ENCODE measurements at regions not wholly inside any gene's neighbourhood (a gene's known extent, or its start where the extent isn't known, plus 50 kb on each side); places are given as distances from the start of the nearest gene placed in this dataset.

DNA sequence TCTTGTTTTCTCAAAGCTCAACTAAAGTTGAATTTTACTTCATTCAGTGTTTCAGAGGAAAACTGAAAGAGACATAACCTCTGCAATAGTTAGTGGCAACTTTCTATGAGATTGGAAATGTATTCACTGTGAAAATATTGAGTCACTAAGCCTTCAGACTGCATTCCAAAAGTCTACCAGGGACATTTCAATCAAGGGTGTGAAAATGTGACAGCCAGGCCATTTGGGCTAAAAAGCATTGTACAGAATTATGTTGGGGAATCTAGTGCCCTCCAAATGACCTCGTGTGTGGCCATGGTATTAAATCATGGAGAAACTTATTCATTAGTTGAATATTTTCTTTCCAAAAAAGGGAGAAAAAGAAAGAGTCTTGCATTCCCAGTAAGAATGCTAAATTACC is 251.9 kb downstream of the GRB14 start:
- Histone ChIP-seq H3K27ac (no peak overlapping the region), H3K4me3 (no peak overlapping the region)
- TF ChIP-seq, protein P1, sequence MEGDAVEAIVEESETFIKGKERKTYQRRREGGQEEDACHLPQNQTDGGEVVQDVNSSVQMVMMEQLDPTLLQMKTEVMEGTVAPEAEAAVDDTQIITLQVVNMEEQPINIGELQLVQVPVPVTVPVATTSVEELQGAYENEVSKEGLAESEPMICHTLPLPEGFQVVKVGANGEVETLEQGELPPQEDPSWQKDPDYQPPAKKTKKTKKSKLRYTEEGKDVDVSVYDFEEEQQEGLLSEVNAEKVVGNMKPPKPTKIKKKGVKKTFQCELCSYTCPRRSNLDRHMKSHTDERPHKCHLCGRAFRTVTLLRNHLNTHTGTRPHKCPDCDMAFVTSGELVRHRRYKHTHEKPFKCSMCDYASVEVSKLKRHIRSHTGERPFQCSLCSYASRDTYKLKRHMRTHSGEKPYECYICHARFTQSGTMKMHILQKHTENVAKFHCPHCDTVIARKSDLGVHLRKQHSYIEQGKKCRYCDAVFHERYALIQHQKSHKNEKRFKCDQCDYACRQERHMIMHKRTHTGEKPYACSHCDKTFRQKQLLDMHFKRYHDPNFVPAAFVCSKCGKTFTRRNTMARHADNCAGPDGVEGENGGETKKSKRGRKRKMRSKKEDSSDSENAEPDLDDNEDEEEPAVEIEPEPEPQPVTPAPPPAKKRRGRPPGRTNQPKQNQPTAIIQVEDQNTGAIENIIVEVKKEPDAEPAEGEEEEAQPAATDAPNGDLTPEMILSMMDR (IDR thresholded peaks at IDR 0.05) = no peak
- no peak for DNase-seq (ENCODE audit: low spot score)

GRCh38 chr2:164368896-164369295 is 252.4 kb downstream of the GRB14 start:
- no peak overlapping the region for H3K27ac ChIP-seq
- no peak overlapping the region for H3K4me3 ChIP-seq
- DNase-seq (ENCODE audit: low spot score) = no peak
- TF ChIP-seq, protein P1 (IDR thresholded peaks at IDR 0.05) = no peak

- TF ChIP-seq, protein P1 (IDR thresholded peaks at IDR 0.05) = no peak
- no peak for DNase-seq (ENCODE audit: low spot score)
- no peak overlapping the region for H3K4me3 ChIP-seq
- H3K27ac ChIP-seq = no peak overlapping the region
Measured at GRCh38 chr2:164363646-164364045, 257.6 kb downstream of the GRB14 start.

- TF ChIP-seq, protein P1 (IDR thresholded peaks at IDR 0.05) = no peak
- no peak for DNase-seq (ENCODE audit: low spot score)
- Histone ChIP-seq H3K4me3 (no peak overlapping the region), H3K27ac (no peak overlapping the region)
Measured at GRCh38 chr2:164351536-164351935, 269.7 kb downstream of the GRB14 start.

DNA sequence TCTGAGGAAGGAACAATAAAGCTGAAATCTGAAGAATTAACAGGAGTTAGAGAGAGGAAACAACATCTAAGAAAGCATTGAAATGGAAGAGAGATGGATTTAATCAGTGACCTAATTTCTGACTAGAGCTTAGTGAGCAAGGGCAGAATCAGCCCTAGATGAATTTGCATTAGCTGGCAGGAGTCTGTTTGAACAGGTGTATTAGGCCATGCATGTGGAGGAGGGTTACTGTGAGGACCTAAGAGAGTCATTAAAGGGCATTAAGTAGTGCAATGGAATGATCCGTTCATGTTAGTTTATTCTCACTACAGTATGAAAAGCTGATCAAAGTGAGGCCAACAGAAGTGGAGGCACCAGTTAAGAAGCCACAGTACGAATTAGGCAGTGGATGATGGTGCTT is 285.3 kb downstream of the GRB14 start:
- TF ChIP-seq, protein P1 (IDR thresholded peaks at IDR 0.05) = no peak
- Histone ChIP-seq H3K27ac (no peak overlapping the region), H3K4me3 (no peak overlapping the region)
- no peak for DNase-seq (ENCODE audit: low spot score)

- no peak overlapping the region for H3K27ac ChIP-seq
- no peak for DNase-seq (ENCODE audit: low spot score)
- H3K4me3 ChIP-seq = no peak overlapping the region
- TF ChIP-seq, protein P1 (IDR thresholded peaks at IDR 0.05) = no peak
Measured at GRCh38 chr2:164335128-164335527, 286.2 kb downstream of the GRB14 start.

GRCh38 chr2:164328310-164328709 is 293.0 kb downstream of the GRB14 start:
- Histone ChIP-seq H3K4me3 (no peak overlapping the region), H3K27ac (no peak overlapping the region)
- TF ChIP-seq, protein P1 (IDR thresholded peaks at IDR 0.05) = no peak
- DNase-seq (ENCODE audit: low spot score) = no peak

Measured in coronary artery (tissue), 2 donors.